ENCODE measurements at regions not wholly inside any gene's neighbourhood (a gene's known extent, or its start where the extent isn't known, plus 50 kb on each side); places are given as distances from the start of the nearest gene placed in this dataset.

- POLR2A ChIA-PET, result no interaction called here
- H2AFZ ChIP-seq (ENCODE audit: low read depth, low read length, poor library complexity, severe bottlenecking), result no peak overlapping the region
- H3K4me3 ChIP-seq (replicated peaks in 1 of 2; ENCODE audit: low read depth in 1 of 2, low read length in 2 of 2), result no peak overlapping the region
- H3K27ac ChIP-seq (ENCODE audit: low read depth, low read length), result no peak overlapping the region
- H3K9me2 ChIP-seq (ENCODE audit: insufficient read depth), result no peaks in the 10 kb centered on the region
- H3K27me3 ChIP-seq (ENCODE audit: insufficient read depth, low read length), result no peaks in the 10 kb centered on the region
- H3K9me3 ChIP-seq (ENCODE audit: control insufficient read depth in 1 of 2, insufficient read depth in 1 of 2, low read depth in 1 of 2, low read length in 2 of 2), result no peaks in the 10 kb centered on the region
- RAD21 ChIA-PET (ENCODE audit: low non-redundant PET in 1 of 2, low total read pairs in 2 of 2, uncharacterized antibody in 2 of 2, unreplicated experiment in 2 of 2), result no interaction called here
- CTCF ChIA-PET, result interaction anchor here (1.2 kb wide), 1 partner anchor 12 kb away, joined by 4 read pairs; no protein-coding TSS in a partner anchor
- intact Hi-C loops (cut with micrococcal nuclease), result no loop called here
- ATAC-seq (no peak), DNase-seq (ENCODE audit: low read depth, low spot score) (no peak)
- no peak overlapping the region for H3K9ac ChIP-seq (ENCODE audit: low read length)
- no peaks in the 10 kb centered on the region for H3K79me2 ChIP-seq (ENCODE audit: insufficient read depth, low read length)
- TF ChIP-seq SRF (IDR thresholded peaks at IDR 0.05; ENCODE audit: low read depth), result no peak
- no peak for TF ChIP-seq YY1 (IDR thresholded peaks at IDR 0.05; ENCODE audit: extremely low read depth, insufficient replicate concordance, low read depth, low read length)
- TF ChIP-seq ZBTB33 (IDR thresholded peaks at IDR 0.05; ENCODE audit: extremely low read depth, insufficient replicate concordance, low read length), result no peak
- no peak for TF ChIP-seq EZH2phosphoT487 (IDR thresholded peaks at IDR 0.05; ENCODE audit: borderline replicate concordance)
- no peak for TF ChIP-seq REST (IDR thresholded peaks at IDR 0.05; ENCODE audit: low read depth)
- no peak for TF ChIP-seq ZNF274 (IDR thresholded peaks at IDR 0.05; ENCODE audit: low read depth, low read length)
- no peak for TF ChIP-seq JUND (IDR thresholded peaks at IDR 0.05)
- no peak for TF ChIP-seq ATF3 (IDR thresholded peaks at IDR 0.05)
- no peak for TF ChIP-seq CEBPB (IDR thresholded peaks at IDR 0.05; ENCODE audit: low read depth)
- H4K20me1 ChIP-seq (ENCODE audit: insufficient read depth), result no peaks in the 10 kb centered on the region
- no TSS peak for BruUV-seq (replicated peaks)
- no peaks in the 10 kb centered on the region for H3K36me3 ChIP-seq (ENCODE audit: control insufficient read depth in 1 of 2, insufficient read depth in 2 of 2, low read length in 2 of 2)
- no peak overlapping the region for H3K4me2 ChIP-seq (ENCODE audit: low read length)
- peaks cover 0 to 4% of the 10 kb centered on the region in 2 experiments; a peak in 1 of 4 replicates for H3K4me1 ChIP-seq (ENCODE audit: control insufficient read depth in 1 of 2, insufficient read depth in 2 of 2, low read length in 2 of 2)
Measured at GRCh38 chr9:22256381-22256780, 190.2 kb upstream of the DMRTA1 start.
